ENCODE measurements at regions not wholly inside any gene's neighbourhood (a gene's known extent, or its start where the extent isn't known, plus 50 kb on each side); places are given as distances from the start of the nearest gene placed in this dataset.

DNA sequence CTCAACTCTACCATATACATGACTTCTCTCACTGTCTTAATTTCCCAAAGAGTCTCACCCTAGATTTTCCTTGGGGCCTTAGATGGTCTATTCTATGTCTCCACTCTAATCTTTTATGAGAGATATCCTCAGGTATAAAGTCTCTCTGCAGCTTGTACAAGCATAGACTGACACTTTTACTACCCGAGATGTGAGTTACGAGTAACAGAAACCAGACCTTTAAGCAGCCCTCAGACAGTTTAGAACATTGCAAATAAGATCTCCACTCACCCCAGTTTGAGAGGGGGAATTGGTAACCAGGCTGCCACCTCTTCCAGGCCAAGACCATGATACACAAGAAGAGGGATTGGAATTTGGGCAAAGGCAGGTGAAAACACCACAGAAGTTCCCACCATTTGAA is 542.5 kb downstream of the TLE4 start:
- Histone ChIP-seq H3K79me2 (ENCODE audit: control insufficient read depth, low read length) (no peaks in the 10 kb centered on the region), H3K36me3 (ENCODE audit: control insufficient read depth, low read length) (no peaks in the 10 kb centered on the region), H4K20me1 (ENCODE audit: control insufficient read depth, insufficient read depth, low read depth, low read length) (no peaks in the 10 kb centered on the region), H3K4me3 (ENCODE audit: low read length) (no peak overlapping the region), H3F3A (ENCODE audit: control insufficient read depth, insufficient read depth) (no peaks in the 10 kb centered on the region), H3K27ac (ENCODE audit: low read depth, low read length) (no peak overlapping the region), H3K9me3 (ENCODE audit: control insufficient read depth, insufficient read depth, low read length) (no peaks in the 10 kb centered on the region), H3K4me2 (ENCODE audit: low read length) (no peak overlapping the region), H3K27me3 (ENCODE audit: control insufficient read depth, low read length) (no peaks in the 10 kb centered on the region), H3K4me1 (ENCODE audit: control insufficient read depth, low read length) (no peaks in the 10 kb centered on the region), H3K9me2 (replicated peaks; ENCODE audit: control insufficient read depth, low read length) (no peaks in the 10 kb centered on the region)
- TF ChIP-seq EZH2phosphoT487 (IDR thresholded peaks at IDR 0.05; ENCODE audit: borderline replicate concordance, low read length): no peak
- TF ChIP-seq, protein P1, sequence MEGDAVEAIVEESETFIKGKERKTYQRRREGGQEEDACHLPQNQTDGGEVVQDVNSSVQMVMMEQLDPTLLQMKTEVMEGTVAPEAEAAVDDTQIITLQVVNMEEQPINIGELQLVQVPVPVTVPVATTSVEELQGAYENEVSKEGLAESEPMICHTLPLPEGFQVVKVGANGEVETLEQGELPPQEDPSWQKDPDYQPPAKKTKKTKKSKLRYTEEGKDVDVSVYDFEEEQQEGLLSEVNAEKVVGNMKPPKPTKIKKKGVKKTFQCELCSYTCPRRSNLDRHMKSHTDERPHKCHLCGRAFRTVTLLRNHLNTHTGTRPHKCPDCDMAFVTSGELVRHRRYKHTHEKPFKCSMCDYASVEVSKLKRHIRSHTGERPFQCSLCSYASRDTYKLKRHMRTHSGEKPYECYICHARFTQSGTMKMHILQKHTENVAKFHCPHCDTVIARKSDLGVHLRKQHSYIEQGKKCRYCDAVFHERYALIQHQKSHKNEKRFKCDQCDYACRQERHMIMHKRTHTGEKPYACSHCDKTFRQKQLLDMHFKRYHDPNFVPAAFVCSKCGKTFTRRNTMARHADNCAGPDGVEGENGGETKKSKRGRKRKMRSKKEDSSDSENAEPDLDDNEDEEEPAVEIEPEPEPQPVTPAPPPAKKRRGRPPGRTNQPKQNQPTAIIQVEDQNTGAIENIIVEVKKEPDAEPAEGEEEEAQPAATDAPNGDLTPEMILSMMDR (IDR thresholded peaks at IDR 0.05; ENCODE audit: low read depth, low read length, poor library complexity, severe bottlenecking): no peak

DNA sequence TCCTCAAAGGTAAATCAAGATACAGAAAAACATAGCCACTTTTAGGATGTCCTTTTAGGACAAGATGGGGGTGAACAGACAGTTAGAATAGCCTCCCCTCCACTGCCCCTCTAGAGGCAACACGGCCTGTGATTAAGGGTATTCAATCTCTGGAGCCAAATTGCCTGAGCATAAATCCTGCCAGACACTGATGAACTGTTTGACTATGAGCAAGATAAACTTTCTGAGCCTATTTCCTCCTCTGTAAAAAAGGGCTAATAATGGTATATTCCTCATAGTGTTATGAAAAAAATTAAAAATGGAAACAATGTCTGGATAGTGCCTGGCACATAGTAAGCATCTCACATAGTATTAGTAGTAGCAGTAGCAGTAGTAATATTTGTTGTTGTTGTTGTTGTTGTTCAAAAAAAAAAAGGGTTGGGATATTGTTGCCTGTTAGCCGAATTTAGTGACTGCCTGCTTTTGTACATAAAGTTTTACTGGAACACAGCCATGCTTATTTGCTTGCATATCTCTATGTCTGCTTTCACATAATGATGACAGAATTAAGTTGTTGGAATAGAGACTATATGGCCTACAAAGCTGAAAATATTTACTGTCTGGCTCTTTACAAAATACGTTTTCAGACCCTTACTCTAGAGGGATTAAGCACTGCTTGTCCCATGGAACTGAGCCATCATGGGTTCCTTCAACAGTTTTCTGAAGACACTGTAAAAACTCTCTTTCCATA is 536.3 kb downstream of the TLE4 start:
- Histone ChIP-seq H3K27ac (ENCODE audit: low read depth, low read length) (no peak overlapping the region), H3K4me1 (ENCODE audit: control insufficient read depth, low read length) (no peaks in the 10 kb centered on the region), H3K9me3 (ENCODE audit: control insufficient read depth, insufficient read depth, low read length) (no peaks in the 10 kb centered on the region), H3K9me2 (replicated peaks; ENCODE audit: control insufficient read depth, low read length) (no peaks in the 10 kb centered on the region), H3K4me3 (ENCODE audit: low read length) (no peak overlapping the region), H3F3A (ENCODE audit: control insufficient read depth, insufficient read depth) (no peaks in the 10 kb centered on the region), H3K36me3 (ENCODE audit: control insufficient read depth, low read length) (no peaks in the 10 kb centered on the region), H3K4me2 (ENCODE audit: low read length) (no peak overlapping the region), H3K27me3 (ENCODE audit: control insufficient read depth, low read length) (no peaks in the 10 kb centered on the region), H3K79me2 (ENCODE audit: control insufficient read depth, low read length) (no peaks in the 10 kb centered on the region), H4K20me1 (ENCODE audit: control insufficient read depth, insufficient read depth, low read depth, low read length) (no peaks in the 10 kb centered on the region)
- TF ChIP-seq EZH2phosphoT487 (IDR thresholded peaks at IDR 0.05; ENCODE audit: borderline replicate concordance, low read length): no peak
- TF ChIP-seq, protein P1 (IDR thresholded peaks at IDR 0.05; ENCODE audit: low read depth, low read length, poor library complexity, severe bottlenecking): no peak

DNA sequence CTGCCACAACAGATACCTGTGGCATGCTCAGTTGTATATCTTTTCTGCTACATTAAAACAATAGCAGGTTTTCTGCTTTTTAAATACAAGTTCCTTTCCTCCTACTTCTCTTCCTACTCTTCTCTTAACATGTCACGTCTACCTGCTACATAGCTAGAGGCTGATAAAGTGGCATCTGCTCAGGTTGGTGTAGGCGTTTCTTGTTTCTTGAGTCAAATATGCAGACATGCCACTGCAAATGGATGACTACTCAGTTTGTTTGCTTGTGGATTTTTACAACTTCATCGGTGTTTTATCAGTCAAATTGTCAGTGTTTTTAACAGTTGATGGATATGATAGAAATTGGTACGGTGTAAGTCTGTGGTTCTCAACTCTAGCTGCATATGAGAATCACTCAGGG is 525.7 kb downstream of the TLE4 start:
- Histone ChIP-seq H3K4me1 (ENCODE audit: control insufficient read depth, low read length) (no peaks in the 10 kb centered on the region), H4K20me1 (ENCODE audit: control insufficient read depth, insufficient read depth, low read depth, low read length) (no peaks in the 10 kb centered on the region), H3K4me2 (ENCODE audit: low read length) (no peak overlapping the region), H3K27ac (ENCODE audit: low read depth, low read length) (no peak overlapping the region), H3F3A (ENCODE audit: control insufficient read depth, insufficient read depth) (no peaks in the 10 kb centered on the region), H3K36me3 (ENCODE audit: control insufficient read depth, low read length) (no peaks in the 10 kb centered on the region), H3K9me2 (replicated peaks; ENCODE audit: control insufficient read depth, low read length) (no peaks in the 10 kb centered on the region), H3K9me3 (ENCODE audit: control insufficient read depth, insufficient read depth, low read length) (no peaks in the 10 kb centered on the region), H3K79me2 (ENCODE audit: control insufficient read depth, low read length) (no peaks in the 10 kb centered on the region), H3K27me3 (ENCODE audit: control insufficient read depth, low read length) (no peaks in the 10 kb centered on the region), H3K4me3 (ENCODE audit: low read length) (no peak overlapping the region)
- TF ChIP-seq, protein P1 (IDR thresholded peaks at IDR 0.05; ENCODE audit: low read depth, low read length, poor library complexity, severe bottlenecking): no peak
- no peak for TF ChIP-seq EZH2phosphoT487 (IDR thresholded peaks at IDR 0.05; ENCODE audit: borderline replicate concordance, low read length)
